Stomach (tissue), 4 donors: ENCODE measurements at regions not wholly inside any gene's neighbourhood (a gene's known extent, or its start where the extent isn't known, plus 50 kb on each side); places are given as distances from the start of the nearest gene placed in this dataset.

Experiments used
- POLR2A ChIP-seq, 4 donors: fragments of 450-650 bp; IDR thresholded peaks; one replicate each; pipeline ENCODE4 v1.6.1; 2016; ENCODE audit warnings: antibody characterized with exemption in 4 of 4, control low read depth in 2 of 4, mild to moderate bottlenecking in 1 of 4, moderate library complexity in 1 of 4
- POLR2AphosphoS5 ChIP-seq, 3 donors: sonication (generic); formaldehyde crosslinking; IDR thresholded peaks; one replicate each; pipeline ENCODE4 v1.6.1; 2016; ENCODE audit warnings: antibody characterized with exemption in 3 of 3
- TF ChIP-seq, protein P1 (sequence below), 7 experiments: fragments of 450-650 bp in 4 of 7; fragments of 200-600 bp in 3 of 7; sonication (generic) in 3 of 7; IDR thresholded peaks; one replicate each; pipeline ENCODE4 v1.5.1; 2016 to 2019; ENCODE audit warnings: antibody characterized with exemption in 7 of 7, control low read depth in 2 of 7, mild to moderate bottlenecking in 1 of 7

DNA sequence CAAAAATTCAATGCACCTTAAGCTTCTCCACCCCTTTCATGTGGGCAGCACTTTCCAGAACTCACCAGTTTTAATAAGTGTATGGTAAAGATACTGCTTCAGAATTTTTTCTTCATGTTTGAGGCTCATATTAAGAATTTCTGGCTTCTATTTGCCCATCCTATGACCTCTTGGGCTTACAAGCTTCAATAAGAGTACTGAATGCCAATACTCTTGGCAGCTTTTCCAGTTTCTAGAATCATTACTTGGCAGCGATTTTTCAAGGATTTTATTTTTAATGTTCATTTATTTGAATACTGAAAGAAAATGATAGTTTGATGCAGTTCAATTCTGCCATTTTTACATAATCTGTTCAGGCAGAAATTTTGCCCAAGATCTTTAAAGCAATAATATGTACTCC is 242.1 kb upstream of the KCND2 start:
- TF ChIP-seq POLR2AphosphoS5 (IDR thresholded peaks at IDR 0.05) (no peak), POLR2A (IDR thresholded peaks at IDR 0.05) (no peak)
- TF ChIP-seq, protein P1, sequence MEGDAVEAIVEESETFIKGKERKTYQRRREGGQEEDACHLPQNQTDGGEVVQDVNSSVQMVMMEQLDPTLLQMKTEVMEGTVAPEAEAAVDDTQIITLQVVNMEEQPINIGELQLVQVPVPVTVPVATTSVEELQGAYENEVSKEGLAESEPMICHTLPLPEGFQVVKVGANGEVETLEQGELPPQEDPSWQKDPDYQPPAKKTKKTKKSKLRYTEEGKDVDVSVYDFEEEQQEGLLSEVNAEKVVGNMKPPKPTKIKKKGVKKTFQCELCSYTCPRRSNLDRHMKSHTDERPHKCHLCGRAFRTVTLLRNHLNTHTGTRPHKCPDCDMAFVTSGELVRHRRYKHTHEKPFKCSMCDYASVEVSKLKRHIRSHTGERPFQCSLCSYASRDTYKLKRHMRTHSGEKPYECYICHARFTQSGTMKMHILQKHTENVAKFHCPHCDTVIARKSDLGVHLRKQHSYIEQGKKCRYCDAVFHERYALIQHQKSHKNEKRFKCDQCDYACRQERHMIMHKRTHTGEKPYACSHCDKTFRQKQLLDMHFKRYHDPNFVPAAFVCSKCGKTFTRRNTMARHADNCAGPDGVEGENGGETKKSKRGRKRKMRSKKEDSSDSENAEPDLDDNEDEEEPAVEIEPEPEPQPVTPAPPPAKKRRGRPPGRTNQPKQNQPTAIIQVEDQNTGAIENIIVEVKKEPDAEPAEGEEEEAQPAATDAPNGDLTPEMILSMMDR (IDR thresholded peaks at IDR 0.05), result no peak
